ENCODE measurements at regions not wholly inside any gene's neighbourhood (a gene's known extent, or its start where the extent isn't known, plus 50 kb on each side); places are given as distances from the start of the nearest gene placed in this dataset.

DNA sequence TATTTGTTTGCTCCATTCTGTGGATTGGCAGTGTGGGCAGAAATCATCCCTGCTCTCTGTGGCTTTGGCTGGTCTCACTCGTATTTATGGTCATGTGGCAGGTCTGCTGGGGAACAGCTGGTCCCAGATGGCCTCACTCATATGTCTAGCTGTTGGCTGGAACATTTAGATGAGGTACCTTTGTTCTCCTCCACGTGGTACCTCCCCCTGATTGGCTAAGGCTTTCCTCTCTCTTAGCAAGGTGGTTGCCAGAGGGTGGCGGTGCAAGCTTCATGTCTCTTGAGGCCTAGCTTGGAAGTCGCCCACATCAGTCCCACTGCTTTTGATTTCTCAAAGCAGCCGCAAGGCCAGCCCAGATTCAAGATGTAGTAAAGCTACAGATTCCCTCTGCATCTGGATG is 348.5 kb upstream of the BTBD3 start:
- TF ChIP-seq, protein P1, sequence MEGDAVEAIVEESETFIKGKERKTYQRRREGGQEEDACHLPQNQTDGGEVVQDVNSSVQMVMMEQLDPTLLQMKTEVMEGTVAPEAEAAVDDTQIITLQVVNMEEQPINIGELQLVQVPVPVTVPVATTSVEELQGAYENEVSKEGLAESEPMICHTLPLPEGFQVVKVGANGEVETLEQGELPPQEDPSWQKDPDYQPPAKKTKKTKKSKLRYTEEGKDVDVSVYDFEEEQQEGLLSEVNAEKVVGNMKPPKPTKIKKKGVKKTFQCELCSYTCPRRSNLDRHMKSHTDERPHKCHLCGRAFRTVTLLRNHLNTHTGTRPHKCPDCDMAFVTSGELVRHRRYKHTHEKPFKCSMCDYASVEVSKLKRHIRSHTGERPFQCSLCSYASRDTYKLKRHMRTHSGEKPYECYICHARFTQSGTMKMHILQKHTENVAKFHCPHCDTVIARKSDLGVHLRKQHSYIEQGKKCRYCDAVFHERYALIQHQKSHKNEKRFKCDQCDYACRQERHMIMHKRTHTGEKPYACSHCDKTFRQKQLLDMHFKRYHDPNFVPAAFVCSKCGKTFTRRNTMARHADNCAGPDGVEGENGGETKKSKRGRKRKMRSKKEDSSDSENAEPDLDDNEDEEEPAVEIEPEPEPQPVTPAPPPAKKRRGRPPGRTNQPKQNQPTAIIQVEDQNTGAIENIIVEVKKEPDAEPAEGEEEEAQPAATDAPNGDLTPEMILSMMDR (IDR thresholded peaks at IDR 0.05; ENCODE audit: low read depth, low read length): no peak
- TF ChIP-seq EZH2phosphoT487 (IDR thresholded peaks at IDR 0.05; ENCODE audit: low read depth): no peak

All from OCI-LY3 (cell line).